ENCODE measurements at regions not wholly inside any gene's neighbourhood (a gene's known extent, or its start where the extent isn't known, plus 50 kb on each side); places are given as distances from the start of the nearest gene placed in this dataset.

- Histone ChIP-seq H3K4me3 (ENCODE audit: low read length) (no peak overlapping the region), H3K27me3 (ENCODE audit: insufficient read depth, low read length) (no peaks in the 10 kb centered on the region), H3K4me1 (ENCODE audit: insufficient read depth, low read length) (no peaks in the 10 kb centered on the region), H3K27ac (ENCODE audit: low read length) (no peak overlapping the region), H3K9me3 (ENCODE audit: insufficient read depth, low read depth, low read length) (peaks cover 11% of the 10 kb centered on the region), H3K36me3 (ENCODE audit: insufficient read depth, low read depth, low read length) (no peaks in the 10 kb centered on the region), H3K9ac (ENCODE audit: low read depth, low read length) (no peak overlapping the region)
Measured at GRCh38 chr1:65688848-65689247, 103.8 kb upstream of the PDE4B start.

GRCh38 chr1:65691152-65691900 is 101.4 kb upstream of the PDE4B start:
- no peaks in the 10 kb centered on the region for H3K36me3 ChIP-seq (ENCODE audit: insufficient read depth, low read depth, low read length)
- no peak overlapping the region for H3K27ac ChIP-seq (ENCODE audit: low read length)
- peaks cover under 1% of the 10 kb centered on the region; the same call in 1 of the 2 replicates for H3K9me3 ChIP-seq (ENCODE audit: insufficient read depth, low read depth, low read length)
- no peak overlapping the region for H3K9ac ChIP-seq (ENCODE audit: low read depth, low read length)
- no peaks in the 10 kb centered on the region for H3K27me3 ChIP-seq (ENCODE audit: insufficient read depth, low read length)
- H3K4me1 ChIP-seq (ENCODE audit: insufficient read depth, low read length) = no peaks in the 10 kb centered on the region
- H3K4me3 ChIP-seq (ENCODE audit: low read length) = no peak overlapping the region

- Histone ChIP-seq H3K27ac (ENCODE audit: low read length) (no peak overlapping the region), H3K36me3 (ENCODE audit: insufficient read depth, low read depth, low read length) (no peaks in the 10 kb centered on the region), H3K4me1 (ENCODE audit: insufficient read depth, low read length) (no peaks in the 10 kb centered on the region), H3K9ac (ENCODE audit: low read depth, low read length) (no peak overlapping the region), H3K9me3 (ENCODE audit: insufficient read depth, low read depth, low read length) (no peaks in the 10 kb centered on the region), H3K27me3 (ENCODE audit: insufficient read depth, low read length) (no peaks in the 10 kb centered on the region), H3K4me3 (ENCODE audit: low read length) (no peak overlapping the region)
Measured at GRCh38 chr1:65691972-65692371, 100.7 kb upstream of the PDE4B start.

GRCh38 chr1:65694126-65694525 is 98.6 kb upstream of the PDE4B start:
- no peaks in the 10 kb centered on the region for H3K36me3 ChIP-seq (ENCODE audit: insufficient read depth, low read depth, low read length)
- no peaks in the 10 kb centered on the region for H3K4me1 ChIP-seq (ENCODE audit: insufficient read depth, low read length)
- no peak overlapping the region for H3K27ac ChIP-seq (ENCODE audit: low read length)
- H3K4me3 ChIP-seq (ENCODE audit: low read length) = no peak overlapping the region
- H3K27me3 ChIP-seq (ENCODE audit: insufficient read depth, low read length) = no peaks in the 10 kb centered on the region
- H3K9me3 ChIP-seq (ENCODE audit: insufficient read depth, low read depth, low read length) = no peaks in the 10 kb centered on the region
- H3K9ac ChIP-seq (ENCODE audit: low read depth, low read length) = no peak overlapping the region

GRCh38 chr1:65694933-65695332 is 97.8 kb upstream of the PDE4B start:
- Histone ChIP-seq H3K9me3 (ENCODE audit: insufficient read depth, low read depth, low read length) (no peaks in the 10 kb centered on the region), H3K9ac (ENCODE audit: low read depth, low read length) (no peak overlapping the region), H3K27ac (ENCODE audit: low read length) (no peak overlapping the region), H3K27me3 (ENCODE audit: insufficient read depth, low read length) (no peaks in the 10 kb centered on the region), H3K4me3 (ENCODE audit: low read length) (no peak overlapping the region), H3K36me3 (ENCODE audit: insufficient read depth, low read depth, low read length) (no peaks in the 10 kb centered on the region), H3K4me1 (ENCODE audit: insufficient read depth, low read length) (no peaks in the 10 kb centered on the region)

GRCh38 chr1:65698590-65698989 is 94.1 kb upstream of the PDE4B start:
- Histone ChIP-seq H3K4me1 (ENCODE audit: insufficient read depth, low read length) (no peaks in the 10 kb centered on the region), H3K9ac (ENCODE audit: low read depth, low read length) (no peak overlapping the region), H3K27me3 (ENCODE audit: insufficient read depth, low read length) (no peaks in the 10 kb centered on the region), H3K36me3 (ENCODE audit: insufficient read depth, low read depth, low read length) (no peaks in the 10 kb centered on the region), H3K27ac (ENCODE audit: low read length) (no peak overlapping the region), H3K4me3 (ENCODE audit: low read length) (no peak overlapping the region), H3K9me3 (ENCODE audit: insufficient read depth, low read depth, low read length) (no peaks in the 10 kb centered on the region)

DNA sequence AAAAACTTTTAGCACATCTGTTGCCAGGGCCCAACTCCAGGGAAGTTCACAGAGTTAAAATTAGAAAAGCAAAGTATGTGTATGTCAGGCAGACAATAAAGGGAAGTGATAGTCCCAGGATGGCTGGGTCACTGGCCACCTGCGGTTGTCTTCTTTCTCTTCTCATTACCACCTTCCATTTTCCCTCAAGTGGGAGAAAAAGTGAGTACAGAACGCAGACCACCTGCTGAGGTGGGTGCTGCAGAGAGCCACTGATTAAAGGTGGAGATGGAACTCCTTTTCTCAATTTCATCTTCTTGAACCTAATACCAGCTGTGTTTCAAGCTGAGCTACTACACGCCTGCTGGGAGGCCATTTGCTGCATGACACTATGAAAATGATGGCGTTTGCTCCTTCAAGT is 88.8 kb upstream of the PDE4B start:
- H3K4me1 ChIP-seq (ENCODE audit: insufficient read depth, low read length) = peaks cover 6% of the 10 kb centered on the region; the same call in 1 of the 2 replicates
- no peaks in the 10 kb centered on the region for H3K27me3 ChIP-seq (ENCODE audit: insufficient read depth, low read length)
- no peak overlapping the region for H3K27ac ChIP-seq (ENCODE audit: low read length)
- no peak overlapping the region for H3K4me3 ChIP-seq (ENCODE audit: low read length)
- no peak overlapping the region for H3K9ac ChIP-seq (ENCODE audit: low read depth, low read length)
- H3K9me3 ChIP-seq (ENCODE audit: insufficient read depth, low read depth, low read length) = no peaks in the 10 kb centered on the region
- no peaks in the 10 kb centered on the region for H3K36me3 ChIP-seq (ENCODE audit: insufficient read depth, low read depth, low read length)

GRCh38 chr1:65704318-65704717 is 88.4 kb upstream of the PDE4B start:
- Histone ChIP-seq H3K4me3 (ENCODE audit: low read length) (no peak overlapping the region), H3K4me1 (ENCODE audit: insufficient read depth, low read length) (peaks cover 6% of the 10 kb centered on the region; the same call in 1 of the 2 replicates), H3K9me3 (ENCODE audit: insufficient read depth, low read depth, low read length) (no peaks in the 10 kb centered on the region), H3K27ac (ENCODE audit: low read length) (no peak overlapping the region), H3K36me3 (ENCODE audit: insufficient read depth, low read depth, low read length) (no peaks in the 10 kb centered on the region), H3K27me3 (ENCODE audit: insufficient read depth, low read length) (no peaks in the 10 kb centered on the region), H3K9ac (ENCODE audit: low read depth, low read length) (no peak overlapping the region)

- Histone ChIP-seq H3K9ac (ENCODE audit: low read depth, low read length) (no peak overlapping the region), H3K27ac (ENCODE audit: low read length) (no peak overlapping the region), H3K27me3 (ENCODE audit: insufficient read depth, low read length) (no peaks in the 10 kb centered on the region), H3K9me3 (ENCODE audit: insufficient read depth, low read depth, low read length) (no peaks in the 10 kb centered on the region), H3K4me1 (ENCODE audit: insufficient read depth, low read length) (no peaks in the 10 kb centered on the region), H3K36me3 (ENCODE audit: insufficient read depth, low read depth, low read length) (no peaks in the 10 kb centered on the region), H3K4me3 (ENCODE audit: low read length) (no peak overlapping the region)
Measured at GRCh38 chr1:65717815-65718454, 74.8 kb upstream of the PDE4B start.

DNA sequence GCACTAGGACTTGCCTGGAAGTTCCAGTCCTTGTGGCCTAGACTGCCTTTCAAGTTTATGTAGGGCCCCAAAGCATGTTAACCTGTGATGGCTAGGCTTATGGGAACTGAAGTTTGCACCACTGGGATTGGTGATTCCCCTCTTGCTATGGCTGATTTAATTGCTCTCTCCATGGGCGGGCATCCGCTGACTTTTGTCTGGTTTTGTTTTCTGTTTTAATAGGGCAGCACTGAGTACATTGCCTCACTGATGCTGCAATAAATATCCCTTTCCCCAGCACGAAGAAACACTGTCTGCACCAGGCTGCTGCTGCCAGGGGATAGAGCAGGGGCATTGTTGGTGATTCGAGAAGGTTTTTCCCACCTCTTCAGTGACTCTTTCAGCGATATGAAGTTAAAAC is 73.3 kb upstream of the PDE4B start:
- H3K27me3 ChIP-seq (ENCODE audit: insufficient read depth, low read length) = no peaks in the 10 kb centered on the region
- H3K27ac ChIP-seq (ENCODE audit: low read length) = no peak overlapping the region
- H3K4me1 ChIP-seq (ENCODE audit: insufficient read depth, low read length) = no peaks in the 10 kb centered on the region
- H3K36me3 ChIP-seq (ENCODE audit: insufficient read depth, low read depth, low read length) = no peaks in the 10 kb centered on the region
- H3K9me3 ChIP-seq (ENCODE audit: insufficient read depth, low read depth, low read length) = no peaks in the 10 kb centered on the region
- no peak overlapping the region for H3K4me3 ChIP-seq (ENCODE audit: low read length)
- H3K9ac ChIP-seq (ENCODE audit: low read depth, low read length) = no peak overlapping the region

GRCh38 chr1:65722461-65722860 is 70.2 kb upstream of the PDE4B start:
- H3K4me3 ChIP-seq (ENCODE audit: low read length) = no peak overlapping the region
- H3K27me3 ChIP-seq (ENCODE audit: insufficient read depth, low read length) = no peaks in the 10 kb centered on the region
- H3K9me3 ChIP-seq (ENCODE audit: insufficient read depth, low read depth, low read length) = no peaks in the 10 kb centered on the region
- no peaks in the 10 kb centered on the region for H3K4me1 ChIP-seq (ENCODE audit: insufficient read depth, low read length)
- H3K9ac ChIP-seq (ENCODE audit: low read depth, low read length) = no peak overlapping the region
- H3K27ac ChIP-seq (ENCODE audit: low read length) = no peak overlapping the region
- no peaks in the 10 kb centered on the region for H3K36me3 ChIP-seq (ENCODE audit: insufficient read depth, low read depth, low read length)

GRCh38 chr1:65724151-65724550 is 68.5 kb upstream of the PDE4B start:
- Histone ChIP-seq H3K27me3 (ENCODE audit: insufficient read depth, low read length) (no peaks in the 10 kb centered on the region), H3K27ac (ENCODE audit: low read length) (no peak overlapping the region), H3K36me3 (ENCODE audit: insufficient read depth, low read depth, low read length) (no peaks in the 10 kb centered on the region), H3K4me1 (ENCODE audit: insufficient read depth, low read length) (0 out of 2 replicates have a peak, but pooled peaks cover 2% of the 10 kb centered on the region), H3K9me3 (ENCODE audit: insufficient read depth, low read depth, low read length) (no peaks in the 10 kb centered on the region), H3K9ac (ENCODE audit: low read depth, low read length) (no peak overlapping the region), H3K4me3 (ENCODE audit: low read length) (no peak overlapping the region)
